ENCODE measurements at regions not wholly inside any gene's neighbourhood (a gene's known extent, or its start where the extent isn't known, plus 50 kb on each side); places are given as distances from the start of the nearest gene placed in this dataset.
"Not testable (repeated sequence)": the region's sequence is repeated elsewhere in the genome, so short reads cannot be mapped to it uniquely, and the experiment has no call there.

- no peak for DNase-seq (ENCODE audit: low read depth)
Measured at GRCh38 chr1:94769551-94769950, 50.6 kb upstream of the SLC44A3 start.

DNA sequence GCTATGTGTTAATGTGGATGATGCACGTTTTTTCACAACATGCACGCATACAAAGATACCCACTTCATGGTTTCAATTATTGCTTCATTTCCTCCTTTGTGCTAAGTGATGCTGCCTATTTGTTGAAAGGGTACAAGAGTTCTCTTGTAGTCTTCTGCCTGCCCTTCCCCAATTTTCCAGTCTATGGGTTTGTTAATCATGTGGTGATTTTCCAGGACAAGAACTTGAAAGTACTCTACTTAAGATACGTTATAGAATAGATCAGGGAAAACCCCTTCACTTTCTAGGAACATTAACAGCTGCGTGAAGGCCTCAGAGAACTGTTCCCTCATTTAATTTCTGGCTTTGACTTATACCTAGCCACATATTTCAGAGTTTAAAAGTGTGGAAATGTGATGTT is 52.1 kb upstream of the SLC44A3 start:
- no peak for DNase-seq (ENCODE audit: low read depth)

- no peak for DNase-seq (ENCODE audit: low read depth)
Measured at GRCh38 chr1:94765958-94766357, 54.2 kb upstream of the SLC44A3 start.

GRCh38 chr1:94759188-94759587 is 61.0 kb upstream of the SLC44A3 start:
- no peak for DNase-seq (ENCODE audit: low read depth)

GRCh38 chr1:94757931-94758330 is 62.2 kb upstream of the SLC44A3 start:
- no peak for DNase-seq (ENCODE audit: low read depth)

DNA sequence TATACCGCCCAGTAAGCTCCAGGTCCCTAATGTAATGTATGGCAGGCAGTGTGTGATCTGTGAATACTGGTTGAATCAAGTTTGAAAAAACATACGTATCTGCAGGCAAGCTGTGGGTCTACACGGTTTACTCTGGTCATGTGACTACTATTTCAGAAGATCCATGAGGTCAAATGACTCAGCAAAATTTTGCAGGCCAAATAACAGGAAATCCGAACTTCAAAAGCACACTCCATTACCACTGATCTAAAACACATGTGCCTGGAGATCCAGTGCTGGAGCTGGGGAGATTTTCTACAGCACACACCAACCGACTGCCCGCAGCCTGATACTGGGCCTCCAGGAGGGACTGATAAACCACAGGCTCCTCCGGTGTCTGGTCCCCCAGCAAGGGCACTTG is 64.5 kb upstream of the SLC44A3 start:
- DNase-seq (ENCODE audit: low read depth) = peak; percentile 69

- DNase-seq (ENCODE audit: low read depth) = not testable (repeated sequence)
Measured at GRCh38 chr1:94755016-94755415, 65.1 kb upstream of the SLC44A3 start.

- no peak for DNase-seq (ENCODE audit: low read depth)
Measured at GRCh38 chr1:94754570-94754969, 65.6 kb upstream of the SLC44A3 start.

GRCh38 chr1:94754095-94754494 is 66.1 kb upstream of the SLC44A3 start:
- no peak for DNase-seq (ENCODE audit: low read depth)

GRCh38 chr1:94753171-94753972 is 66.8 kb upstream of the SLC44A3 start:
- DNase-seq (ENCODE audit: low read depth) = no peak

DNA sequence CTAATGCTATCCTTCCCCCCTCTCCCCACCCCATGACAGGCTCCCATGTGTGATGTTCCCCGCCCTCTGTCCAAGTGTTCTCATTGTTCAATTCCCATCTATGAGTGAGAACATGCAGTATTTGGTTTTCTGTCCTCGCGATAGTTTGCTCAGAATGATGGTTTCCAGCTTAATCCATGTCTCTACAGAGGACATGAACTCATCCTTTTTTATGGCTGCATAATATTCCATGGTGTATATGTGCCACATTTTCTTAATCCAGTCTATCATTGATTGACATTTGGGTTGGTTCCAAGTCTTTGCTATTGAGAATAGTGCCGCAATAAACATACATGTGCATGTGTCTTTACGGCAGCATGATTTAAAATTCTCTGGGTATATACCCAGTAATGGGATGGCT is 68.7 kb upstream of the SLC44A3 start:
- DNase-seq (ENCODE audit: low read depth) = not testable (repeated sequence)

- DNase-seq (ENCODE audit: low read depth) = no peak
Measured at GRCh38 chr1:94746635-94747525, 73.3 kb upstream of the SLC44A3 start.

DNA sequence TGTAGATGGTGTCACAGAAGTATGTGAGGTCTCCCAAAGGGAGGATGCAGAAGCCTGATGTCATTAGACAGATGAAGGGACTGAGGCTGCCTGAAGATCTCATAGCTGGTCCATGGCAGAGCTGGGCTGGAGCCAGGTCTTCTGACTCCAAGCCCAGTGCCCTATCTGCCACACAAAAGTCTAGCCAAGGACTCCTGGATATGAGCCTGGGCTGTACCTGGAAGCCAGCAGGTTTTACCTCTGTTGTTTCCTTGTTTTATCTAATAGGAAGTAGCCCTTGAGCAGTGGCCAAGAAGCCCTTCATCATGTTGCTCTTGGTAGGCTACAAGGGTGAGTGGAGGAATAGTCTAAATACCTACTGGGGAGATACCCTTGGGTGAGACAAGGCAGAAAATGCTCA is 74.4 kb upstream of the SLC44A3 start:
- DNase-seq (ENCODE audit: low read depth) = no peak

DNA sequence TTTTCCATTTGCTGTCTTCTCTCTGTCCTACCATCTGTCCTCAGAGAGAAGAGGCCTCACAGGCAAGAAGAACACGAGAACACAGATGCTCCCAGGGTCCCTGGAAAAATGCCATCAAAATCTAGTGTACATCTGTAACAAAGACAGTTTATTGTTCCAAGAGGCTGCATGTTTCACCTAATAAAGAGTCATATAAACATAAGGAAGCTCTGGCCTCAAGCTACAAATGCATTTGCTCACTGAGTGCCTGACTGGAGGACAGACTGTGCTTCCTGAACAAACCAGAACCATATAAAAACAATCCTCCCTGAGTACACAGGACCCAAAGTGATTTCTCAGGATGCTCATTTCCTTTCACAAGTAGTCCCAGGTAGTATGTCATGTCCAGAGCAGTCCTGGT is 76.3 kb upstream of the SLC44A3 start:
- peak; percentile 68 for DNase-seq (ENCODE audit: low read depth)

DNA sequence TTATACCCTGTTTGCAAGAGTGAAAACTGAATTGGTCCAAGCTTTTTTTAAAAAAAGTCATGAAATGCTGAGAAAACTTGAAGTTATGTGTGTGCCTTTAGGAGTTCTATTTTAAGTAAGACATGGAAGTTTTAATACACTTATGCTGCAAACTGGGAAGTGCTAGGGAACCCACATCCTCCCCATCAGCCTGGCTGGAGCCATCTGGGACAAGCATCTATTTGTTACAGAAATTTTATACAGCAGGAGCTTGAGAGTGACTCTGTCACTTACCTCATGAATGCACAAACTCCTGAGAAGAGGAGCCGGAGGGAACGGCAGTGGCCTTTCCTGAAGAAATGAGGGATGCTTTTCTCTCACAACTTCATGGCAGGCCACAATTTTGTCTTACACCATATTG is 78.2 kb upstream of the SLC44A3 start:
- DNase-seq (ENCODE audit: low read depth) = no peak

DNA sequence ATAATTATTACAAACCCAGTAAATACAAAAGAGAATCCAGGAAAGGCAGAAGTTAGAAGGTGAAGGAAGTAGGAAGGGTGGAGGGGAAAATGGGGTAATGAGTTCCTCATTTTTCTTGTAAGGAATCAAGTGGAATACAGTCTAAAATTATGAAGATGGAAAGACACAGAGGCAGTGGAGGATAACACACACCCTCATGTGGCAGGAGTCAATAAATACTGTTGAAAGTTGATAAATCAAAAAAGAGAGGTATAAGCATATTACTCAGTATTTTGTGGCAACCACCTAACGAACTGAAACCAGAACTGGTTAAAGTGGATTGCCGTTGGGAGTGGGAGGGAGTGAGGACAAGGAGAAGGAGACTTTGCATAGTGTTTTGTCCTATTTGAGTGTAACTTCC is 78.6 kb upstream of the SLC44A3 start:
- DNase-seq (ENCODE audit: low read depth) = peak; percentile 43

DNA sequence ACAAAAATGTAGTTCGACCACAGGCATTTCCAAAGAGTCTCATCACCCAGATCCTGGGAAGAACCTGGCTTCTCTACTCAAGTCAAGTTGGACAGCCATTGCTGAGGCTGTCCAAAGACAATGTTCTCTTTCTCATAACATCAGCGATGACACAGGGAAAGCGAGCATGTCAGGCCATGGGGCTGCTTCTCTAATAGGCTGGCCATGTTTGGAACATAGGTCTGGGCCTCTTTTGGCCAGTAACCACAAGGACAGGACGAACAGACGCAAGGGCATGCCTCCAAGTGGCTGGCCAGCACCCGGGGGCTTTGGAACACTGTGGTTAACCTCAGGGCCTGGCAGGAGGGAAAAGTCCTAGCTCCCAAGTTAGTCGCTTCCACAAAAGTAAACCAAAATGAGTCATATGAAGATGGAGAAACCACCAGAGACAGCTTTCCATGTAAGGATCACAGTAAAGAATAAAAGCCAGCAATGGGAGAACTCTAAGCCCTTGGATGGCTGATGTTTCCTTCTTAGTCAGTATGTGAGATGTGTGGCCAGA is 80.6 kb upstream of the SLC44A3 start:
- DNase-seq (ENCODE audit: low read depth) = peak; percentile 96

- DNase-seq (ENCODE audit: low read depth) = no peak
Measured at GRCh38 chr1:94738371-94738770, 81.8 kb upstream of the SLC44A3 start.

DNA sequence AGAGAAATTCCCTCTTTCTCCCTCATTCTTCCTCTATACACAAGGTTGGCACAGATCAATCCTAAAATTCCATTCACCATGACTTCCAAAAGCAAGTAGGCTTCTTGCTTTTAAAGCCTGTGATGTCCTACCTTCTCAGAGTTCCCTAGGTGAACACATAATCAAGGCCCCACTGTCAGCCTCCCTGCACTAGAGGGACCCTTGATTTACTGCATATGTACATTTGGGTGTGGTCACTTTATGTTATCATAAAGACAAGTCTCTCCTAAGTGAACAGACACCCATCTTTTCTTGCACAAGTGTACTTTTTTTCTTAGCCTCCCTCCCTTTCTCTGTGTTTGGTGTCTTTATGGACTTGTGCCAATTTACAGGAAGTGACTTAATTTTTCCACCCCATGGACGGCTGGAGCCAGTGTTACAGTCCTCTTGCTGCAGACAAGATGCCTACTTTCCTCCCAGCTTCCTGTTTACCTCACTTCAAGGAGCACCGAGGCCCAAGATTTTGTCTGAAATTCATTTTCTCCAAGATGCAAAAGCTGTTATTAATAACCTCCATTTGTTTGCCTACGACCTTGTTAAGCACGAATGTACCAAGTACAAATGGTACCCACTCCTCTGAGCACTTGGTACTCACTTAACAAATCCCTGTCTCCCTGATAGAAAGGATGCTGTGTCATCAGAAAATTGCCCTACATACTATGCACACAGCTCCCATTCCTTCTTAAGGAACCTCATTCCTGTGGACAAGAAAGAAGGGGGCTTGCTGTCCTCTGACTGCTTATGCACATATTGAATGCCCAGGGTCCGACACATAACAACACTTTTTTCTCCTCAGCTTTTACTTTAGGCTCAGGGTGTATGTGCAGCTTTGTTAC is 82.8 kb upstream of the SLC44A3 start:
- DNase-seq (ENCODE audit: low read depth) = peak; percentile 58

DNA sequence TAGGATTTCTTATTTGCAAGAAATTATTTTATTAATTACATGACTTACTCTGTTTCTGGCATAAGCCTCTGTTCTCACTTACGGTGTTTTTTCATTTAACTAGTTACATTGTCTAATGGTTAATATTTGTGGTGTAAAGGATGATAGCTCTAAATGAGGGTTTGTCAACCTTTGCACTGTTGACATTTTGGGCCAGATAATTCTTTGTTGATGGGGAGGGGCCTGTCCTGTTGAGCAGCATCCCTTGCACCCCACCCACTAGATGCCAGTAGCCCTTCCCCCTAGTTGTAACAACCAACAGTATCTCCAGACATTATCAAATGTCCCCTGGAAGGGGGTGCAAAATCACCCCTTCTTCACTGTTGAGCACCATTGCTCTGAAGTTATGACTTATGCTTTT is 83.6 kb upstream of the SLC44A3 start:
- DNase-seq (ENCODE audit: low read depth) = no peak

- DNase-seq (ENCODE audit: low read depth) = no peak
Measured at GRCh38 chr1:94736073-94736472, 84.1 kb upstream of the SLC44A3 start.

Data from ELR (cell line).